Tibial nerve (tissue), 4 donors: ENCODE measurements at regions not wholly inside any gene's neighbourhood (a gene's known extent, or its start where the extent isn't known, plus 50 kb on each side); places are given as distances from the start of the nearest gene placed in this dataset.

Source experiments
- DNase-seq, 2 donors: peaks; one replicate each; pipeline ENCODE4 v3.0.0-alpha.2; 2019; ENCODE audit warnings: low spot score in 2 of 2
- H3K27ac ChIP-seq, 4 donors: fragments of 200-600 bp; sonication (generic) in 3 of 4; one replicate each; pipeline ENCODE4 v1.5.1; 2017 to 2019; ENCODE audit warnings: mild to moderate bottlenecking in 1 of 4
- H3K27me3 ChIP-seq, 2 donors: fragments of 200-600 bp; sonication (generic) in 1 of 2; one replicate each; pipeline versions ENCODE4 v1.5.1 to v1.6.0; 2017 to 2019
- H3K36me3 ChIP-seq, 3 donors: fragments of 200-600 bp; sonication (generic); one replicate each; pipeline ENCODE4 v1.5.1; 2018 to 2019
- H3K4me1 ChIP-seq, 4 donors: fragments of 200-600 bp; sonication (generic) in 3 of 4; one replicate each; pipeline ENCODE4 v1.5.1; 2017 to 2019
- H3K4me3 ChIP-seq, 4 donors: fragments of 200-600 bp; sonication (generic) in 3 of 4; one replicate each; pipeline ENCODE4 v1.5.1; 2017 to 2019; ENCODE audit warnings: mild to moderate bottlenecking in 1 of 4, moderate library complexity in 1 of 4
- H3K9me3 ChIP-seq, 4 donors: fragments of 200-600 bp; sonication (generic) in 3 of 4; one replicate each; pipeline ENCODE4 v1.5.1; 2017 to 2019
- EP300 ChIP-seq, 2 donors: sonication (generic); formaldehyde crosslinking; IDR thresholded peaks; one replicate each; pipeline ENCODE4 v1.6.1; 2017; ENCODE audit warnings: antibody characterized with exemption in 2 of 2, mild to moderate bottlenecking in 1 of 2
- POLR2A ChIP-seq, 2 donors: fragments of 450-650 bp; IDR thresholded peaks; one replicate each; pipeline ENCODE4 v1.6.1; 2017; ENCODE audit warnings: antibody characterized with exemption in 2 of 2, mild to moderate bottlenecking in 2 of 2, moderate library complexity in 2 of 2
- WGBS, 2 donors: methylation state at CpG; one replicate each; pipeline ENCODE4 v1.1.5; 2018; 5-methylcytosine and 5-hydroxymethylcytosine counted together
- TF ChIP-seq, protein P1 (sequence below), 5 experiments: fragments of 200-600 bp in 3 of 5; fragments of 450-650 bp in 2 of 5; sonication (generic) in 3 of 5; IDR thresholded peaks; one replicate each; pipeline ENCODE4 v1.5.1; 2016 to 2019; ENCODE audit warnings: antibody characterized with exemption in 5 of 5, mild to moderate bottlenecking in 3 of 5, moderate library complexity in 2 of 5

DNA sequence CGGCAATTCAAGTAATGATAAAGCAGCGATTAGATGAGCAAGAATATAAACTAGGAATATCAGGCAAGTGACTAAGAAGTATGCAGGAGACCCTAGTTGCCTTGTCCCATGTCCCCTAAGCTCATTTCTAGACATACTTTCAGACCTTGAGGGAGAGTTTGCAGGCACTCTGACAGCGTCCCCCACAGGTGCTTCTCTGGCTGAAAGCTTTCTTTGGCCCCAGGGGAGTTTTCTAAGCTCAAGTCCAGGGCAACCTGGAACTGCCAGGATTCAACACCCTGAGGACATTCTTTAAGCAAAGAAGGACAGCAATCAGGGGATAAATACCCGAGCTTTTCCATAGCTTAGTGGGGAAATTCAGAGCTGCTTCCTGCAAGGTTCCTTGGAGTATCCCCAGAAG lies 308.1 kb upstream of the CHST9 start:
- Histone ChIP-seq H3K4me3 (no peak overlapping the region), H3K9me3 (no peaks in the 10 kb centered on the region), H3K27me3 (no peaks in the 10 kb centered on the region), H3K27ac (no peak overlapping the region), H3K36me3 (no peaks in the 10 kb centered on the region), H3K4me1 (no peaks in the 10 kb centered on the region)
- TF ChIP-seq, protein P1, sequence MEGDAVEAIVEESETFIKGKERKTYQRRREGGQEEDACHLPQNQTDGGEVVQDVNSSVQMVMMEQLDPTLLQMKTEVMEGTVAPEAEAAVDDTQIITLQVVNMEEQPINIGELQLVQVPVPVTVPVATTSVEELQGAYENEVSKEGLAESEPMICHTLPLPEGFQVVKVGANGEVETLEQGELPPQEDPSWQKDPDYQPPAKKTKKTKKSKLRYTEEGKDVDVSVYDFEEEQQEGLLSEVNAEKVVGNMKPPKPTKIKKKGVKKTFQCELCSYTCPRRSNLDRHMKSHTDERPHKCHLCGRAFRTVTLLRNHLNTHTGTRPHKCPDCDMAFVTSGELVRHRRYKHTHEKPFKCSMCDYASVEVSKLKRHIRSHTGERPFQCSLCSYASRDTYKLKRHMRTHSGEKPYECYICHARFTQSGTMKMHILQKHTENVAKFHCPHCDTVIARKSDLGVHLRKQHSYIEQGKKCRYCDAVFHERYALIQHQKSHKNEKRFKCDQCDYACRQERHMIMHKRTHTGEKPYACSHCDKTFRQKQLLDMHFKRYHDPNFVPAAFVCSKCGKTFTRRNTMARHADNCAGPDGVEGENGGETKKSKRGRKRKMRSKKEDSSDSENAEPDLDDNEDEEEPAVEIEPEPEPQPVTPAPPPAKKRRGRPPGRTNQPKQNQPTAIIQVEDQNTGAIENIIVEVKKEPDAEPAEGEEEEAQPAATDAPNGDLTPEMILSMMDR (IDR thresholded peaks at IDR 0.05): no peak
- TF ChIP-seq EP300 (IDR thresholded peaks at IDR 0.05) (no peak), POLR2A (IDR thresholded peaks at IDR 0.05) (no peak)
- no peak for DNase-seq
- 85 to 87% methylated on average over 4 of the region's 4 CpGs for WGBS, 2 donors

DNA sequence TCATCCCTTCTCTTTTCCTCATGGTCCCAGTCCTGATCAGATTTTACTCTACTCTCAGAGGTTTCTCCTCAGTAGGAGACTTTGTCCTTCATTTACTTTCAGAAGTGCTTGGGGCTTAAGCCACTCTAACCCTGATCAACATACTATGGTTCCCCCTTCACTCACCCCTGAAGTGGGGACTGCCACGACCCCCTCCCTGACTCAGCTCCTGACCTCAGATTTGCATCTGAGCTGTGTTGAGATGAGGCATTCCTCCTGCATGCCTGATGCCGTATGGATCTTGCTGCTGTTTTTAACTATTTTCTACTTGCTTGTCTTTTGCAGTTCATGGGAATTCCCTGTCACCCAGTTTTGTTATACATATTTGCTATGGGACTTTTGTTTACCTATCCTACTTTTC lies 306.7 kb upstream of the CHST9 start:
- Histone ChIP-seq H3K4me1 (no peaks in the 10 kb centered on the region), H3K27me3 (no peaks in the 10 kb centered on the region), H3K36me3 (no peaks in the 10 kb centered on the region), H3K9me3 (no peaks in the 10 kb centered on the region), H3K27ac (no peak overlapping the region), H3K4me3 (no peak overlapping the region)
- TF ChIP-seq, protein P1 (IDR thresholded peaks at IDR 0.05): no peak
- no peak for TF ChIP-seq EP300 (IDR thresholded peaks at IDR 0.05)
- no peak for TF ChIP-seq POLR2A (IDR thresholded peaks at IDR 0.05)
- no peak for DNase-seq
- 20 to 34% methylated on average over 2 of the region's 2 CpGs for WGBS, 2 donors

DNA sequence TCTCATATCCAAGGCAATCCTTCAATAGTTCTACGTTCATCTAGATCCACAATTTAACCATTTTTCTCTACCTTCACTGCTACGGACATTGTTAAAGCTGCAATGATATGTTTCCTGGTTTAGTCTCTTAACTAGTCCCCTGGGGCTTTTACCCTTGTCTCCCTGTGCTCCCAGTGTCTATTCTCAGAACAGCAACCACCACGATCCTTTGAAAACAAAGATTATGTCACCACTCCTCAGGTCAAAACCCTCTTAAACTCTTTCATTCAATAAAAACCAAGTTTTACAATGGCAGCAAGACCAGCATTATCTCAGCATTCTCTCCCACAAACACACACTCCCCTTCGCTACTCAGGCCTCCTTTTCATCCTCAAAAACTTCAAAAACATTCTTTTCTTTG lies 298.2 kb upstream of the CHST9 start:
- 57 to 61% methylated on average over 4 of the region's 4 CpGs for WGBS, 2 donors

DNA sequence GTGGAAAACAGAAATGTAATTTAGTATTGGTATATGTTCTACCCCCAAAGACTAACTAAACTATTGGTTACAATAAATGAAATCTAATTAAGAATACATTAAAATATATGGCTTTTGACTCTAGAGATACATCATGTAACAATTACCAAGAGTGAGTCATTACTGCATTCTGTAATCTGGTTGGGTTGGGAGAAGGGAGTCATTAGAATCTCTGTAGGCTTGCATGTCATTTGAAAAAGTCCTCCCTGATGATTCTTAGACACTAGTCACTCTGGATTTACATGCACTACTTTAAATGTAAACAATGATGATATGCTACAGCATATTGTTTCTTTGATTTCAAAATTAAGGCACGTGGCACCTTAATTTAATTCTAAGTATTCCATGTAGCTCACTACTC lies 293.4 kb upstream of the CHST9 start:
- H3K4me1 ChIP-seq: no peaks in the 10 kb centered on the region
- H3K4me3 ChIP-seq: no peak overlapping the region
- no peaks in the 10 kb centered on the region for H3K9me3 ChIP-seq
- H3K27ac ChIP-seq: no peak overlapping the region
- 0% methylated on average over 1 of the region's 1 CpG for WGBS, 2 donors
- H3K27me3 ChIP-seq: no peaks in the 10 kb centered on the region
- no peak for TF ChIP-seq POLR2A (IDR thresholded peaks at IDR 0.05)
- TF ChIP-seq, protein P1 (IDR thresholded peaks at IDR 0.05): no peak
- no peak for TF ChIP-seq EP300 (IDR thresholded peaks at IDR 0.05)
- no peaks in the 10 kb centered on the region for H3K36me3 ChIP-seq
- no peak for DNase-seq

More for the DNA sequence above, 298.2 kb upstream of the CHST9 start:
- Histone ChIP-seq H3K9me3 (no peaks in the 10 kb centered on the region), H3K27ac (no peak overlapping the region), H3K27me3 (no peaks in the 10 kb centered on the region), H3K4me3 (no peak overlapping the region), H3K4me1 (no peaks in the 10 kb centered on the region), H3K36me3 (no peaks in the 10 kb centered on the region)
- TF ChIP-seq, protein P1 (IDR thresholded peaks at IDR 0.05): no peak
- no peak for TF ChIP-seq POLR2A (IDR thresholded peaks at IDR 0.05)
- TF ChIP-seq EP300 (IDR thresholded peaks at IDR 0.05): no peak
- DNase-seq: no peak

DNA sequence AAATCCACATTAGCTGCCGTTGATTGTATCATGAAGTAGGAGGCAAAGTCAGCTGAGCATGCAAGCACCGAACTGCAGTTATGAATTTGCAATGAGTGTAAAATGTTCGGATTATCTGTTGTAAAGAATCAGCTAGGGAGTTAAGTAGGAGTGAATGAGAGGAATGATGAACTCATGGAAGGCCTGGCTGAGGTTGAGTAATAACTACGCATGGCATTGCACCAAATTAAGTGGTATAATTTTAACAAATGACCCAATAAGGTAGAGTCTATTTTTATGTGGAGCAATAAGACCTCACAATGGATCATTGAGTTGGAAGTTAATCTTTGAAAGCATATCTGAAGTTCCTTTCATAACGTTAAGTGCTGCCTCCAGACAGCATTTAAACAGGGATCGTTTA lies 288.2 kb upstream of the CHST9 start:
- no peak for DNase-seq
- no peaks in the 10 kb centered on the region for H3K9me3 ChIP-seq
- H3K27ac ChIP-seq: no peak overlapping the region
- H3K36me3 ChIP-seq: no peaks in the 10 kb centered on the region
- no peak overlapping the region for H3K4me3 ChIP-seq
- TF ChIP-seq EP300 (IDR thresholded peaks at IDR 0.05) (no peak), POLR2A (IDR thresholded peaks at IDR 0.05) (no peak)
- TF ChIP-seq, protein P1 (IDR thresholded peaks at IDR 0.05): no peak
- WGBS, 2 donors: 55 to 58% methylated on average over 6 of the region's 6 CpGs
- H3K4me1 ChIP-seq: no peaks in the 10 kb centered on the region
- H3K27me3 ChIP-seq: no peaks in the 10 kb centered on the region
